MM.1S (cell line): ENCODE measurements at regions not wholly inside any gene's neighbourhood (a gene's known extent, or its start where the extent isn't known, plus 50 kb on each side); places are given as distances from the start of the nearest gene placed in this dataset.

Source experiments
- EZH2phosphoT487 ChIP-seq: fragments of 300-600 bp; sonication (generic); IDR thresholded peaks from 2 replicates; pipeline ENCODE4 v1.6.1; 2018; ENCODE audit warnings: antibody characterized with exemption, low read length
- TF ChIP-seq, protein P1 (sequence below): fragments of 300-600 bp; sonication (generic); IDR thresholded peaks from 2 replicates; pipeline ENCODE4 v1.5.1; 2016; ENCODE audit warnings: antibody characterized with exemption, low read length, mixed read lengths

DNA sequence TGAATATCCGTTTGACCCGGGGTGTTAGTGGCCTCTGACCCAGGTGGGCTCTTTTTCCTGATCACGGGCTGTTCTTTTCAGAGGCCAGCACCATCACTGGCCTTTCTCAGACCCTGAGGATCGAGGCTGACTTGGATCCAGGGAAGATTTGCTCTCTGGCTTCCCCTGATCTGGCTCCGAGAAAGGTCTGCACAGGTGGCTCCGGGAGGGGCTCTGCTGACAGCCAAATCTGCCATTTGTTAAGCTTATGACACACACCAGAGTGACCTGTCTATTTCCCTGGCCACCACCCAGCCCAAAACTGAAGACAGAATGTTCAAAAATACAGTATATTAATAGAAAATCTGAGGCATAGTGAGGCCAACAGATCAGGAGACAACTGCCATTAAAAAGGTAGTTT lies 221.8 kb upstream of the TNRC6C start:
- TF ChIP-seq, protein P1, sequence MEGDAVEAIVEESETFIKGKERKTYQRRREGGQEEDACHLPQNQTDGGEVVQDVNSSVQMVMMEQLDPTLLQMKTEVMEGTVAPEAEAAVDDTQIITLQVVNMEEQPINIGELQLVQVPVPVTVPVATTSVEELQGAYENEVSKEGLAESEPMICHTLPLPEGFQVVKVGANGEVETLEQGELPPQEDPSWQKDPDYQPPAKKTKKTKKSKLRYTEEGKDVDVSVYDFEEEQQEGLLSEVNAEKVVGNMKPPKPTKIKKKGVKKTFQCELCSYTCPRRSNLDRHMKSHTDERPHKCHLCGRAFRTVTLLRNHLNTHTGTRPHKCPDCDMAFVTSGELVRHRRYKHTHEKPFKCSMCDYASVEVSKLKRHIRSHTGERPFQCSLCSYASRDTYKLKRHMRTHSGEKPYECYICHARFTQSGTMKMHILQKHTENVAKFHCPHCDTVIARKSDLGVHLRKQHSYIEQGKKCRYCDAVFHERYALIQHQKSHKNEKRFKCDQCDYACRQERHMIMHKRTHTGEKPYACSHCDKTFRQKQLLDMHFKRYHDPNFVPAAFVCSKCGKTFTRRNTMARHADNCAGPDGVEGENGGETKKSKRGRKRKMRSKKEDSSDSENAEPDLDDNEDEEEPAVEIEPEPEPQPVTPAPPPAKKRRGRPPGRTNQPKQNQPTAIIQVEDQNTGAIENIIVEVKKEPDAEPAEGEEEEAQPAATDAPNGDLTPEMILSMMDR: no peak
- TF ChIP-seq EZH2phosphoT487: no peak
